ENCODE measurements at regions not wholly inside any gene's neighbourhood (a gene's known extent, or its start where the extent isn't known, plus 50 kb on each side); places are given as distances from the start of the nearest gene placed in this dataset.

- no peaks in the 10 kb centered on the region for H3K36me3 ChIP-seq (ENCODE audit: insufficient read depth, low read length)
- ChIA-PET CTCF (ENCODE audit: unreplicated experiment) (no interaction called here), POLR2A (interaction anchor here (1.0 to 2.3 kb wide), 4 partner anchors 10 to 17 kb away, joined by 3 to 6 read pairs (median 4); no protein-coding TSS in a partner anchor)
- no peaks in the 10 kb centered on the region for H3K9me2 ChIP-seq (ENCODE audit: insufficient read depth, low read length)
- no peak overlapping the region for H3K27ac ChIP-seq (ENCODE audit: low read depth, low read length, poor library complexity, severe bottlenecking)
- no peaks in the 10 kb centered on the region for H3K4me1 ChIP-seq (ENCODE audit: insufficient read depth, low read length, poor library complexity, severe bottlenecking)
- no peaks in the 10 kb centered on the region for H4K20me1 ChIP-seq (ENCODE audit: insufficient read depth, low read length)
- H2AFZ ChIP-seq (ENCODE audit: low read length) = no peak overlapping the region
- DNase-seq (ENCODE audit: low spot score) = no peak
- H3K4me3 ChIP-seq (ENCODE audit: low read depth, low read length, poor library complexity, severe bottlenecking) = no peak overlapping the region
- TF ChIP-seq CTCF (conservative IDR thresholded peaks at IDR 0.05; ENCODE audit: low read length) (no peak), EZH2phosphoT487 (IDR thresholded peaks at IDR 0.05; ENCODE audit: borderline replicate concordance, low read depth, low read length) (no peak)
- no peaks in the 10 kb centered on the region for H3K9me3 ChIP-seq (ENCODE audit: low read length)
- H3K79me2 ChIP-seq (ENCODE audit: insufficient read depth, low read depth, low read length) = no peaks in the 10 kb centered on the region
- no peak overlapping the region for H3K4me2 ChIP-seq (ENCODE audit: low read length)
- BruUV-seq (replicated peaks) = no TSS peak
- intact Hi-C loops (cut with micrococcal nuclease; ENCODE audit: unreplicated experiment) = no loop called here
Measured at GRCh38 chr13:37934339-37935191, 65.0 kb upstream of the TRPC4 start.

- CTCF ChIA-PET (ENCODE audit: unreplicated experiment) = no interaction called here
Measured at GRCh38 chr13:37929308-37929707, 59.7 kb upstream of the TRPC4 start.

More at GRCh38 chr13:37929308-37929707, 59.7 kb upstream of the TRPC4 start:
- intact Hi-C loops (cut with micrococcal nuclease; ENCODE audit: unreplicated experiment) = no loop called here
- no peak for TF ChIP-seq EZH2phosphoT487 (IDR thresholded peaks at IDR 0.05; ENCODE audit: borderline replicate concordance, low read depth, low read length)
- TF ChIP-seq CTCF (conservative IDR thresholded peaks at IDR 0.05; ENCODE audit: low read length) = no peak
- Histone ChIP-seq H3K4me2 (ENCODE audit: low read length) (no peak overlapping the region), H3K4me3 (ENCODE audit: low read depth, low read length, poor library complexity, severe bottlenecking) (no peak overlapping the region), H2AFZ (ENCODE audit: low read length) (no peak overlapping the region), H3K36me3 (ENCODE audit: insufficient read depth, low read length) (no peaks in the 10 kb centered on the region), H3K9me3 (ENCODE audit: low read length) (no peaks in the 10 kb centered on the region), H3K4me1 (ENCODE audit: insufficient read depth, low read length, poor library complexity, severe bottlenecking) (no peaks in the 10 kb centered on the region), H3K27ac (ENCODE audit: low read depth, low read length, poor library complexity, severe bottlenecking) (no peak overlapping the region), H3K9me2 (ENCODE audit: insufficient read depth, low read length) (no peaks in the 10 kb centered on the region), H3K79me2 (ENCODE audit: insufficient read depth, low read depth, low read length) (no peaks in the 10 kb centered on the region), H4K20me1 (ENCODE audit: insufficient read depth, low read length) (no peaks in the 10 kb centered on the region)
- DNase-seq (ENCODE audit: low spot score) = no peak
- POLR2A ChIA-PET = no interaction called here
- no TSS peak for BruUV-seq (replicated peaks)

Measured in OCI-LY7 (cell line).